Chondrocyte (in vitro differentiated cells): ENCODE measurements at regions not wholly inside any gene's neighbourhood (a gene's known extent, or its start where the extent isn't known, plus 50 kb on each side); places are given as distances from the start of the nearest gene placed in this dataset.
"Not testable (repeated sequence)": the region's sequence is repeated elsewhere in the genome, so short reads cannot be mapped to it uniquely, and the experiment has no call there.

Experiments used
- DNase-seq: peaks from one replicate; pipeline ENCODE4 v3.0.0; 2021; ENCODE audit warnings: mixed read lengths, low spot score
- H3K27ac Mint-ChIP-seq: one replicate; pipeline ENCODE4 v1.8.0; 2021; ENCODE audit warnings: mild to moderate bottlenecking, moderate library complexity, mixed read lengths; ENCODE audit not compliant: unreplicated experiment
- H3K27me3 Mint-ChIP-seq: 2 replicates; pipeline ENCODE4 v1.8.0; 2021; ENCODE audit warnings: low read depth, mixed read lengths
- H3K36me3 Mint-ChIP-seq: 2 replicates; pipeline ENCODE4 v1.8.0; 2021; ENCODE audit warnings: low read depth, mixed read lengths
- H3K4me1 Mint-ChIP-seq: 2 replicates; pipeline ENCODE4 v1.8.0; 2021; ENCODE audit warnings: low read depth, mild to moderate bottlenecking, mixed read lengths
- H3K4me3 Mint-ChIP-seq: one replicate; pipeline ENCODE4 v1.8.0; 2021; ENCODE audit warnings: mild to moderate bottlenecking, moderate library complexity, mixed read lengths; ENCODE audit not compliant: unreplicated experiment
- H3K9me3 Mint-ChIP-seq: 2 replicates; pipeline ENCODE4 v1.8.0; 2021; ENCODE audit warnings: low read depth, mixed read lengths
- CTCF ChIP-seq: fragments of 200-600 bp; sonication (generic); IDR thresholded peaks from 2 replicates; pipeline ENCODE4 v1.5.0; 2021; ENCODE audit warnings: antibody characterized with exemption, mild to moderate bottlenecking, moderate library complexity

- Mint-ChIP-seq H3K27me3 (peaks cover 3% of the 10 kb centered on the region), H3K4me3 (no peak overlapping the region), H3K4me1 (no peaks in the 10 kb centered on the region), H3K9me3 (peaks cover 35% of the 10 kb centered on the region), H3K27ac (no peak overlapping the region), H3K36me3 (no peaks in the 10 kb centered on the region)
- TF ChIP-seq CTCF, result no peak
- no peak for DNase-seq
Measured at GRCh38 chr2:94774851-94775250, 96.4 kb upstream of the TEKT4 start.

GRCh38 chr2:94776036-94776435, 95.2 kb upstream of the TEKT4 start:
- no peak overlapping the region for H3K27ac Mint-ChIP-seq
- peaks cover 5% of the 10 kb centered on the region for H3K27me3 Mint-ChIP-seq
- H3K36me3 Mint-ChIP-seq, result no peaks in the 10 kb centered on the region
- no peak for TF ChIP-seq CTCF
- peaks cover 28% of the 10 kb centered on the region for H3K9me3 Mint-ChIP-seq
- H3K4me3 Mint-ChIP-seq, result no peak overlapping the region
- DNase-seq, result no peak
- H3K4me1 Mint-ChIP-seq, result no peaks in the 10 kb centered on the region

GRCh38 chr2:94785105-94785504, 86.1 kb upstream of the TEKT4 start:
- H3K36me3 Mint-ChIP-seq, H3K4me3 Mint-ChIP-seq, H3K27ac Mint-ChIP-seq, H3K27me3 Mint-ChIP-seq, H3K4me1 Mint-ChIP-seq, DNase-seq: not testable (repeated sequence)
- H3K9me3 Mint-ChIP-seq, result peaks cover 11% of the 10 kb centered on the region

- not testable (repeated sequence) for H3K36me3 Mint-ChIP-seq, H3K27ac Mint-ChIP-seq, H3K27me3 Mint-ChIP-seq, H3K4me1 Mint-ChIP-seq, H3K4me3 Mint-ChIP-seq, H3K9me3 Mint-ChIP-seq, DNase-seq
Measured at GRCh38 chr2:94786424-94786823, 84.8 kb upstream of the TEKT4 start.

GRCh38 chr2:94790169-94790568, 81.1 kb upstream of the TEKT4 start:
- DNase-seq, H3K4me1 Mint-ChIP-seq, H3K27ac Mint-ChIP-seq, H3K4me3 Mint-ChIP-seq, H3K36me3 Mint-ChIP-seq, H3K27me3 Mint-ChIP-seq: not testable (repeated sequence)
- H3K9me3 Mint-ChIP-seq, result peaks cover 16% of the 10 kb centered on the region

GRCh38 chr2:94797235-94797634, 74.0 kb upstream of the TEKT4 start:
- not testable (repeated sequence) for H3K4me3 Mint-ChIP-seq, H3K27ac Mint-ChIP-seq, H3K4me1 Mint-ChIP-seq, DNase-seq, H3K9me3 Mint-ChIP-seq, H3K27me3 Mint-ChIP-seq, H3K36me3 Mint-ChIP-seq
- peak; percentile 79 for TF ChIP-seq CTCF
